ENCODE measurements at regions not wholly inside any gene's neighbourhood (a gene's known extent, or its start where the extent isn't known, plus 50 kb on each side); places are given as distances from the start of the nearest gene placed in this dataset.

DNA sequence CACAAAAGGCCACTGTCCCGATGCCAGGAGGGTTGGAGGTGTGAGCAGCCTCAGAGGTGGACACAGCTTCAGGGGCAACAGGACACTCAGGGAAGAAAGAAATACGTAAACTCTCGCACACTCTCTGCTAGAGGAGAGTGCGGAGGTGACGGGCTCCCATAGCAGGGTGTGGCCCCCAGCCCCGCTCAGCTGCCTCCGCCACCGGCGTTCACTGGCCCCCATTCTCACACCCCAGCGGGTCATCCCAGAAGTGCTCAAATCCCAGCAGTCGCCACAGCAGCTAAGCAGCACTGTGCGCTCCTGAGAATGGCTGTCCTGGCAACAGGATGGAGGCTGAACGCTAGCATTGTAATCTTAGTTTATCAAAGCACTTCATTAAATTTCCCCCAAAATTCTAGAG lies 315.6 kb upstream of the SALL3 start:
- no peak for TF ChIP-seq POLR2A (IDR thresholded peaks at IDR 0.05)
- TF ChIP-seq POLR2AphosphoS5 (IDR thresholded peaks at IDR 0.05; ENCODE audit: insufficient read depth in 1 of 2, low read depth in 1 of 2): no peak
- TF ChIP-seq, protein P1, sequence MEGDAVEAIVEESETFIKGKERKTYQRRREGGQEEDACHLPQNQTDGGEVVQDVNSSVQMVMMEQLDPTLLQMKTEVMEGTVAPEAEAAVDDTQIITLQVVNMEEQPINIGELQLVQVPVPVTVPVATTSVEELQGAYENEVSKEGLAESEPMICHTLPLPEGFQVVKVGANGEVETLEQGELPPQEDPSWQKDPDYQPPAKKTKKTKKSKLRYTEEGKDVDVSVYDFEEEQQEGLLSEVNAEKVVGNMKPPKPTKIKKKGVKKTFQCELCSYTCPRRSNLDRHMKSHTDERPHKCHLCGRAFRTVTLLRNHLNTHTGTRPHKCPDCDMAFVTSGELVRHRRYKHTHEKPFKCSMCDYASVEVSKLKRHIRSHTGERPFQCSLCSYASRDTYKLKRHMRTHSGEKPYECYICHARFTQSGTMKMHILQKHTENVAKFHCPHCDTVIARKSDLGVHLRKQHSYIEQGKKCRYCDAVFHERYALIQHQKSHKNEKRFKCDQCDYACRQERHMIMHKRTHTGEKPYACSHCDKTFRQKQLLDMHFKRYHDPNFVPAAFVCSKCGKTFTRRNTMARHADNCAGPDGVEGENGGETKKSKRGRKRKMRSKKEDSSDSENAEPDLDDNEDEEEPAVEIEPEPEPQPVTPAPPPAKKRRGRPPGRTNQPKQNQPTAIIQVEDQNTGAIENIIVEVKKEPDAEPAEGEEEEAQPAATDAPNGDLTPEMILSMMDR (IDR thresholded peaks at IDR 0.05): no peak
- H3K27ac ChIP-seq: no peak overlapping the region
- no peaks in the 10 kb centered on the region for H3K36me3 ChIP-seq
- no peaks in the 10 kb centered on the region for H3K27me3 ChIP-seq
- intact Hi-C loops (cut with DNase I): no loop called here
- H3K4me1 ChIP-seq: no peaks in the 10 kb centered on the region
- H3K9me3 ChIP-seq: no peaks in the 10 kb centered on the region
- no peak overlapping the region for H3K4me3 ChIP-seq
- no peak for DNase-seq (ENCODE audit: extremely low spot score in 2 of 2)

DNA sequence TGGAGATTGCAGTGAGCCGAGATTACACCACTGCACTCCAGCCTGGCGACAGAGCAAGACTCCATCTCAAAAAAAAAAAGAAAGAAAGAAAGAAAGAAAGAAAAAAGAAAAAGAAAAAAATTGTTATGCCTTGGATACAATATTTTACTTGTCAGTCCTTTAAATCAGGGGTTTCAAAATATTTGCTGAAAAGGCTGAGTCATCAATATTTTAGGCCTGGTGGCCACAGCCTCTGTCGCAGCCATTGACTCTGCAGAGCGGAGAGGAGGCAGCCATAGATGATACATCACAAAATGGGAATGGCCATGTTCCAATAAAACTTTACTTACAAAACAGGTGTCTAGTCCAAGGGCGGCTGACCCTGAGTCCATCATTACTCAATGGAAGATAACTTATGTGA lies 314.8 kb upstream of the SALL3 start:
- intact Hi-C loops (cut with DNase I): no loop called here

DNA sequence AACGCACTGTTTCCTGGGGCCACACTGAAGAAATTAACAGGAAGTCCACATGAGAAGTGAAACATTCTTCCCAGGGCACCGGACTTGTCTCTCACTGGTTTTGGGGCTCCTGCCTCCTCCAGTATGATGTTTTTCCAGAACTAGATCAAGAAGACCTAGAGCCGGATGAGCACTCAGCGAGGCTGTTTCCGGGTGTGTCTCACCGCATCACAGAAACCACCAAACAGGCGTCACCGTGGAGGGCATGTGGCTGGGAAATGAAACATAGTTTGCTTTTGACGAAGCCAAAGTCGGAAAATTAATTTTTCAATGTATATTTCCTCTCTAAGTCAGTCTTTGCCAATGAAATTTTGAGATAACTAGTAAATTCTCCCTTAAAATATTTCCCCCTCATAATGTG lies 314.0 kb upstream of the SALL3 start:
- Histone ChIP-seq H3K36me3 (no peaks in the 10 kb centered on the region), H3K4me3 (no peak overlapping the region), H3K27me3 (no peaks in the 10 kb centered on the region), H3K9me3 (no peaks in the 10 kb centered on the region), H3K4me1 (no peaks in the 10 kb centered on the region), H3K27ac (no peak overlapping the region)
- DNase-seq (ENCODE audit: extremely low spot score in 2 of 2): no peak
- intact Hi-C loops (cut with DNase I): no loop called here
- TF ChIP-seq POLR2A (IDR thresholded peaks at IDR 0.05) (no peak), POLR2AphosphoS5 (IDR thresholded peaks at IDR 0.05; ENCODE audit: insufficient read depth in 1 of 2, low read depth in 1 of 2) (no peak)
- TF ChIP-seq, protein P1 (IDR thresholded peaks at IDR 0.05): no peak

More for the DNA sequence above, 314.8 kb upstream of the SALL3 start:
- H3K27me3 ChIP-seq: no peaks in the 10 kb centered on the region
- no peak for DNase-seq (ENCODE audit: extremely low spot score in 2 of 2)
- no peaks in the 10 kb centered on the region for H3K4me1 ChIP-seq
- no peak overlapping the region for H3K4me3 ChIP-seq
- TF ChIP-seq, protein P1 (IDR thresholded peaks at IDR 0.05): no peak
- no peak for TF ChIP-seq POLR2AphosphoS5 (IDR thresholded peaks at IDR 0.05; ENCODE audit: insufficient read depth in 1 of 2, low read depth in 1 of 2)
- TF ChIP-seq POLR2A (IDR thresholded peaks at IDR 0.05): no peak
- H3K9me3 ChIP-seq: no peaks in the 10 kb centered on the region
- no peaks in the 10 kb centered on the region for H3K36me3 ChIP-seq
- H3K27ac ChIP-seq: no peak overlapping the region

DNA sequence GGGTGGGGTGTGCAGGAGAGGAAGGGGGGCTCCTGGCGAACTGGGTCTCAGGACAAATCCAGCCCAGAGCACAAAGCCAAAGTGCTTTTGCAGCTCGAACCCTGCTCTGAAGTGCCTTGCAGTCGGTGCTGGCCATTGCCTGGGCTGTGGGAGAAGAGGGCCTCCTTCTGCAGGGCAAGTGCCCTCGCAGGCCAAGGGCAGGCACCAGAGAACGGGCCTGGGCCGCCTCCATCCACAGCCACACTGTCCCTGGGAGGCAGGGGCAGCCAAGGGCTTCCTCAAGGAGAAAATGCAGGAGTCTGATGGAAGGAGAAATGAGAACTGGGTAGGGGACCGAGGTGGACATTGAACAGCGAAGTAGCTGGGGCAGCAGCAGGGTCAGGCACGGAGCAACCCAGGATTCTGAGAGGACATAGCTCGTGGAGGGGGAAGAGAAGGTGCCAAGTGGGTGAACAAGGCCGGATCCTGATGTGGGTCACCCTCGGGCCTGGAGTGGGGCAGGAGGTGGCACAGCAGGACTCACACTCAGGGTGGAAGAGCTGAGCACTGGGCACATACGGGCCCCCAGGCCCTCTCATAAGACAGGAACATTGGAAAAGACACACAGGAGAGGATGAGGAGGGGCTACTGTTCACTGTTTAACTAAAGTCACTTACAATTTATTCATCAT lies 312.8 kb upstream of the SALL3 start:
- Histone ChIP-seq H3K27ac (no peak overlapping the region), H3K4me3 (no peak overlapping the region), H3K27me3 (no peaks in the 10 kb centered on the region), H3K4me1 (no peaks in the 10 kb centered on the region), H3K9me3 (no peaks in the 10 kb centered on the region), H3K36me3 (no peaks in the 10 kb centered on the region)
- TF ChIP-seq POLR2A (IDR thresholded peaks at IDR 0.05): no peak
- TF ChIP-seq, protein P1 (IDR thresholded peaks at IDR 0.05): no peak
- TF ChIP-seq POLR2AphosphoS5 (IDR thresholded peaks at IDR 0.05; ENCODE audit: insufficient read depth in 1 of 2, low read depth in 1 of 2): no peak
- intact Hi-C loops (cut with DNase I): no loop called here
- no peak for DNase-seq (ENCODE audit: extremely low spot score in 2 of 2)

DNA sequence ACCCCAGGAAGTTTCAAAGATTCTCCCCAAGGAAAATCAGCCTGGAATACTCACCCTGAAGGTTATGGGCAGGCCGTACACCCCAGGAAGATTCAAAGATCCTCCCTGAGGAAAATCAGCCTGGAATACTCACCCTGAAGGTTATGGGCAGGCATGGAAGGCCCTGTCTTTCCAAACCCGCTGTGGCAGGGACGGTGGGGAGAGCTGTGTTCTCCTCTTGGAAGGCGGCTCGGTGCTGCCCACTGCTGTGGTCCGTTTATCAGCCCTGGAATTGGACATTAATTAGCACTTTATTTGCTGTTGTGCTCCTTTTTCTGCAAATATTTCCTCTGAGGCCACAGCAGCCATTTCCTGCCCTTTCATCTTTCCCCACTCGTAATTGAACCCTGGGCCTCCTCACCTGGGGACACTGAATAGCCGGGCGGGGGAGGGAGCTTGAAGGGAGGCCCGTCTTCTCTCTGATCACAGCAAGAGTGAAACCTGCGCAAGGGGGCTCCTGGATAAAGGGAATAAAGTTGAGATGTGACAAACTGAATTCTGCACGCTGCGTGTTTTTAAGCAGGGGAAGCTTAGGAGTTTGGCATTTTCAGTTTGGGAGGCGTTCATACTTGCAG lies 308.7 kb upstream of the SALL3 start:
- H3K36me3 ChIP-seq: no peaks in the 10 kb centered on the region
- H3K4me1 ChIP-seq: no peaks in the 10 kb centered on the region
- H3K4me3 ChIP-seq: no peak overlapping the region
- no peaks in the 10 kb centered on the region for H3K9me3 ChIP-seq
- no peak for DNase-seq (ENCODE audit: extremely low spot score in 2 of 2)
- TF ChIP-seq POLR2AphosphoS5 (IDR thresholded peaks at IDR 0.05; ENCODE audit: insufficient read depth in 1 of 2, low read depth in 1 of 2) (no peak), POLR2A (IDR thresholded peaks at IDR 0.05) (no peak)
- TF ChIP-seq, protein P1 (IDR thresholded peaks at IDR 0.05): no peak
- no peak overlapping the region for H3K27ac ChIP-seq
- H3K27me3 ChIP-seq: no peaks in the 10 kb centered on the region
- intact Hi-C loops (cut with DNase I): no loop called here

All from vagina (tissue), 2 donors.